HEK293T (cell line): ENCODE measurements at regions not wholly inside any gene's neighbourhood (a gene's known extent, or its start where the extent isn't known, plus 50 kb on each side); places are given as distances from the start of the nearest gene placed in this dataset.

Experiments used
- CTCF ChIA-PET: fragments of 350-600 bp; formaldehyde crosslinking; extraction: SDS; loops from one replicate; lab custom pipeline; 2021; ENCODE audit warnings: antibody characterized with exemption, inconsistent platforms; lab: Yijun Ruan, JAX
- POLR2A ChIA-PET: fragments of 350-600 bp; formaldehyde crosslinking; extraction: SDS; loops from one replicate; lab custom pipeline; 2020; ENCODE audit warnings: antibody characterized with exemption, inconsistent platforms; lab: Yijun Ruan, JAX
- DNase-seq: peaks from one replicate; pipeline ENCODE4 v3.0.0; 2012; ENCODE audit warnings: mixed read lengths; ENCODE audit errors: extremely low spot score
- ARNT ChIP-seq: fragments of 450-650 bp; IDR thresholded peaks from 2 replicates; pipeline ENCODE4 v1.6.1; 2017; ENCODE audit warnings: mild to moderate bottlenecking
- BHLHE40 ChIP-seq: fragments of 450-650 bp; IDR thresholded peaks from 2 replicates; pipeline ENCODE4 v1.6.1; 2016; ENCODE audit warnings: mild to moderate bottlenecking, moderate library complexity, borderline replicate concordance
- CTBP1 ChIP-seq: fragments of 450-650 bp; IDR thresholded peaks from 2 replicates; pipeline ENCODE4 v1.6.1; 2016; ENCODE audit warnings: borderline replicate concordance
- ELF4 ChIP-seq: fragments of 450-650 bp; IDR thresholded peaks from 2 replicates; pipeline ENCODE4 v1.6.1; 2017; ENCODE audit warnings: antibody characterized with exemption
- FOXA1 ChIP-seq: fragments of 450-650 bp; IDR thresholded peaks from 2 replicates; pipeline ENCODE4 v1.6.1; 2016; ENCODE audit warnings: mild to moderate bottlenecking
- FOXK2 ChIP-seq: fragments of 450-650 bp; IDR thresholded peaks from 2 replicates; pipeline ENCODE4 v1.6.1; 2016; ENCODE audit warnings: mild to moderate bottlenecking
- FOXM1 ChIP-seq: fragments of 450-650 bp; IDR thresholded peaks from 2 replicates; pipeline ENCODE4 v1.6.1; 2017; ENCODE audit warnings: mild to moderate bottlenecking, borderline replicate concordance
- HDGF ChIP-seq: fragments of 450-650 bp; IDR thresholded peaks from 2 replicates; pipeline ENCODE4 v1.6.1; 2017; ENCODE audit warnings: antibody characterized with exemption, borderline replicate concordance
- L3MBTL2 ChIP-seq: fragments of 450-650 bp; conservative IDR thresholded peaks from 2 replicates; pipeline ENCODE4 v1.6.1; 2016; ENCODE audit warnings: mild to moderate bottlenecking
- LEF1 ChIP-seq: fragments of 450-650 bp; IDR thresholded peaks from 2 replicates; pipeline ENCODE4 v1.6.1; 2017; ENCODE audit warnings: mild to moderate bottlenecking, borderline replicate concordance
- NFRKB ChIP-seq: fragments of 450-650 bp; IDR thresholded peaks from 2 replicates; pipeline ENCODE4 v1.6.1; 2016; ENCODE audit warnings: mild to moderate bottlenecking, moderate library complexity
- PKNOX1 ChIP-seq: fragments of 450-650 bp; IDR thresholded peaks from 2 replicates; pipeline ENCODE4 v1.6.1; 2016
- SP1 ChIP-seq: fragments of 450-650 bp; IDR thresholded peaks from 2 replicates; pipeline ENCODE4 v1.6.1; 2017
- SUZ12 ChIP-seq: fragments of 450-650 bp; IDR thresholded peaks from 2 replicates; pipeline ENCODE4 v1.6.1; 2016; ENCODE audit warnings: mild to moderate bottlenecking
- TARDBP ChIP-seq: fragments of 450-650 bp; IDR thresholded peaks from 2 replicates; pipeline ENCODE4 v1.6.1; 2016
- ZNF384 ChIP-seq: fragments of 450-650 bp; IDR thresholded peaks from 2 replicates; pipeline ENCODE4 v1.6.1; 2016

- no peak for TF ChIP-seq ZNF384
- no peak for TF ChIP-seq LEF1
- no peak for TF ChIP-seq SUZ12
- no peak for TF ChIP-seq BHLHE40
- TF ChIP-seq HDGF, result no peak
- no peak for TF ChIP-seq FOXM1
- TF ChIP-seq ELF4, result no peak
- ChIA-PET POLR2A (no interaction called here), CTCF (no interaction called here)
- DNase-seq, result no peak
Measured at GRCh38 chr1:60229821-60230220, 156.3 kb upstream of the C1orf87 start.

- TF ChIP-seq NFRKB (no peak), TARDBP (no peak), CTBP1 (no peak), SP1 (no peak), FOXK2 (no peak)
- CTCF ChIA-PET, result interaction anchor here (0.5 kb wide), 1 partner anchor 1794 kb away, joined by 3 read pairs; no protein-coding TSS in a partner anchor
- no peak for DNase-seq
- POLR2A ChIA-PET, result no interaction called here
Measured at GRCh38 chr1:60228041-60228491, 154.5 kb upstream of the C1orf87 start.

- CTCF ChIA-PET, result no interaction called here
- DNase-seq, result no peak
- POLR2A ChIA-PET, result no interaction called here
- TF ChIP-seq NFRKB, result no peak
- no peak for TF ChIP-seq FOXK2
- no peak for TF ChIP-seq HDGF
- TF ChIP-seq PKNOX1, result no peak
- no peak for TF ChIP-seq SP1
- TF ChIP-seq ARNT, result no peak
- TF ChIP-seq TARDBP, result no peak
- no peak for TF ChIP-seq ELF4
Measured at GRCh38 chr1:60227601-60228000, 154.0 kb upstream of the C1orf87 start.

GRCh38 chr1:60225486-60225885 lies 151.9 kb upstream of the C1orf87 start:
- ChIA-PET POLR2A (no interaction called here), CTCF (no interaction called here)
- TF ChIP-seq ARNT (no peak), LEF1 (no peak), PKNOX1 (no peak), SP1 (no peak), L3MBTL2 (no peak), FOXA1 (no peak), CTBP1 (no peak), BHLHE40 (no peak), NFRKB (no peak), FOXK2 (no peak), FOXM1 (no peak), ELF4 (no peak)
- DNase-seq, result no peak

GRCh38 chr1:60224523-60224922 lies 151.0 kb upstream of the C1orf87 start:
- TF ChIP-seq ARNT (no peak), FOXA1 (no peak), L3MBTL2 (no peak), PKNOX1 (no peak), NFRKB (no peak), HDGF (no peak)
- ChIA-PET POLR2A (no interaction called here), CTCF (no interaction called here)
- no peak for DNase-seq

GRCh38 chr1:60223158-60223557 lies 149.6 kb upstream of the C1orf87 start:
- CTCF ChIA-PET, result no interaction called here
- POLR2A ChIA-PET, result no interaction called here
- DNase-seq, result no peak
- TF ChIP-seq L3MBTL2 (no peak), ZNF384 (no peak), NFRKB (no peak), LEF1 (no peak), ARNT (no peak), ELF4 (no peak), SUZ12 (no peak), FOXA1 (no peak), PKNOX1 (no peak), FOXM1 (no peak), CTBP1 (no peak), BHLHE40 (no peak), SP1 (no peak), HDGF (no peak), FOXK2 (no peak), TARDBP (no peak)
